Naive B cell (primary cell): ENCODE measurements at regions not wholly inside any gene's neighbourhood (a gene's known extent, or its start where the extent isn't known, plus 50 kb on each side); places are given as distances from the start of the nearest gene placed in this dataset.

Experiments used
- ATAC-seq, 2 donors: fragments of 150-1000 bp; cut with Tn5 transposase; 2 replicates each; pipeline ENCODE4 v1.10.0; 2021; ENCODE audit warnings: low read depth in 2 of 2, mild to moderate bottlenecking in 2 of 2, moderate library complexity in 2 of 2
- DNase-seq: peaks from one replicate; pipeline ENCODE4 v3.0.0; 2022
- H3K27ac Mint-ChIP-seq, 6 donors: one replicate each; pipeline ENCODE4 v1.8.0; 2020 to 2022; ENCODE audit warnings: mild to moderate bottlenecking in 6 of 6, mixed read lengths in 6 of 6, moderate library complexity in 5 of 6, inconsistent platforms in 2 of 6
- H3K27me3 Mint-ChIP-seq, 3 donors: one replicate each; pipeline ENCODE4 v1.8.0; 2021 to 2022; ENCODE audit warnings: mixed read lengths in 3 of 3, mild to moderate bottlenecking in 1 of 3
- H3K36me3 Mint-ChIP-seq, 2 donors: one replicate each; pipeline ENCODE4 v1.8.0; 2020 to 2022; ENCODE audit warnings: mixed read lengths in 2 of 2, inconsistent platforms in 1 of 2, mild to moderate bottlenecking in 1 of 2
- H3K4me1 Mint-ChIP-seq, 3 donors: one replicate each; pipeline ENCODE4 v1.8.0; 2020 to 2022; ENCODE audit warnings: mixed read lengths in 3 of 3, inconsistent platforms in 1 of 3, mild to moderate bottlenecking in 1 of 3, moderate library complexity in 1 of 3
- H3K4me3 Mint-ChIP-seq, 8 donors: one replicate each; pipeline ENCODE4 v1.8.0; 2020 to 2022; ENCODE audit warnings: mild to moderate bottlenecking in 8 of 8, mixed read lengths in 8 of 8, moderate library complexity in 8 of 8, inconsistent platforms in 2 of 8
- H3K9me3 Mint-ChIP-seq, 7 donors: one replicate each; pipeline ENCODE4 v1.8.0; 2020 to 2022; ENCODE audit warnings: mixed read lengths in 7 of 7, mild to moderate bottlenecking in 5 of 7, inconsistent platforms in 2 of 7, moderate library complexity in 1 of 7

GRCh38 chr5:82659115-82659514 is 381.0 kb upstream of the RPS23 start:
- ATAC-seq, result no peak
- no peak for DNase-seq
- H3K36me3 Mint-ChIP-seq, result no peaks in the 10 kb centered on the region
- H3K4me3 Mint-ChIP-seq, result no peak overlapping the region
- H3K27me3 Mint-ChIP-seq, result no peaks in the 10 kb centered on the region
- H3K4me1 Mint-ChIP-seq, result no peaks in the 10 kb centered on the region
- H3K27ac Mint-ChIP-seq, result no peak overlapping the region
- H3K9me3 Mint-ChIP-seq, result no peaks in the 10 kb centered on the region

- no peaks in the 10 kb centered on the region for H3K4me1 Mint-ChIP-seq
- no peaks in the 10 kb centered on the region for H3K9me3 Mint-ChIP-seq
- DNase-seq, result no peak
- no peak overlapping the region for H3K4me3 Mint-ChIP-seq
- ATAC-seq, result no peak
- H3K27ac Mint-ChIP-seq, result no peak overlapping the region
- H3K27me3 Mint-ChIP-seq, result no peaks in the 10 kb centered on the region
- no peaks in the 10 kb centered on the region for H3K36me3 Mint-ChIP-seq
Measured at GRCh38 chr5:82657033-82657699, 379.0 kb upstream of the RPS23 start.

- no peaks in the 10 kb centered on the region for H3K9me3 Mint-ChIP-seq
- ATAC-seq (no peak), DNase-seq (no peak)
- no peaks in the 10 kb centered on the region for H3K27me3 Mint-ChIP-seq
- no peak overlapping the region for H3K27ac Mint-ChIP-seq
- no peaks in the 10 kb centered on the region for H3K4me1 Mint-ChIP-seq
- no peaks in the 10 kb centered on the region for H3K36me3 Mint-ChIP-seq
- H3K4me3 Mint-ChIP-seq, result no peak overlapping the region
Measured at GRCh38 chr5:82656341-82656761, 378.2 kb upstream of the RPS23 start.

- no peaks in the 10 kb centered on the region for H3K36me3 Mint-ChIP-seq
- no peak for DNase-seq
- no peaks in the 10 kb centered on the region for H3K27me3 Mint-ChIP-seq
- no peaks in the 10 kb centered on the region for H3K9me3 Mint-ChIP-seq
- no peak overlapping the region for H3K27ac Mint-ChIP-seq
- ATAC-seq, result no peak
- H3K4me3 Mint-ChIP-seq, result no peak overlapping the region
- H3K4me1 Mint-ChIP-seq, result no peaks in the 10 kb centered on the region
Measured at GRCh38 chr5:82655078-82655477, 376.9 kb upstream of the RPS23 start.

GRCh38 chr5:82649943-82650342 is 371.8 kb upstream of the RPS23 start:
- Mint-ChIP-seq H3K36me3 (no peaks in the 10 kb centered on the region), H3K4me3 (no peak overlapping the region), H3K4me1 (no peaks in the 10 kb centered on the region), H3K27me3 (no peaks in the 10 kb centered on the region), H3K27ac (no peak overlapping the region), H3K9me3 (no peaks in the 10 kb centered on the region)
- DNase-seq (no peak), ATAC-seq (no peak)

GRCh38 chr5:82644766-82645165 is 366.6 kb upstream of the RPS23 start:
- Mint-ChIP-seq H3K27me3 (no peaks in the 10 kb centered on the region), H3K9me3 (no peaks in the 10 kb centered on the region), H3K4me3 (no peak overlapping the region), H3K27ac (no peak overlapping the region), H3K36me3 (no peaks in the 10 kb centered on the region), H3K4me1 (no peaks in the 10 kb centered on the region)
- DNase-seq (no peak), ATAC-seq (no peak)

GRCh38 chr5:82644229-82644628 is 366.1 kb upstream of the RPS23 start:
- no peaks in the 10 kb centered on the region for H3K27me3 Mint-ChIP-seq
- H3K36me3 Mint-ChIP-seq, result no peaks in the 10 kb centered on the region
- ATAC-seq, result no peak
- H3K4me1 Mint-ChIP-seq, result no peaks in the 10 kb centered on the region
- no peak overlapping the region for H3K27ac Mint-ChIP-seq
- no peak overlapping the region for H3K4me3 Mint-ChIP-seq
- no peaks in the 10 kb centered on the region for H3K9me3 Mint-ChIP-seq
- DNase-seq, result no peak

GRCh38 chr5:82642313-82642712 is 364.2 kb upstream of the RPS23 start:
- Mint-ChIP-seq H3K36me3 (no peaks in the 10 kb centered on the region), H3K27me3 (no peaks in the 10 kb centered on the region), H3K4me3 (no peak overlapping the region), H3K9me3 (no peaks in the 10 kb centered on the region), H3K27ac (no peak overlapping the region), H3K4me1 (no peaks in the 10 kb centered on the region)
- ATAC-seq (no peak), DNase-seq (no peak)

- Mint-ChIP-seq H3K27me3 (no peaks in the 10 kb centered on the region), H3K4me3 (no peak overlapping the region), H3K4me1 (no peaks in the 10 kb centered on the region), H3K9me3 (no peaks in the 10 kb centered on the region), H3K27ac (no peak overlapping the region), H3K36me3 (no peaks in the 10 kb centered on the region)
- ATAC-seq (no peak), DNase-seq (no peak)
Measured at GRCh38 chr5:82641331-82642003, 363.3 kb upstream of the RPS23 start.

GRCh38 chr5:82640916-82641315 is 362.8 kb upstream of the RPS23 start:
- H3K9me3 Mint-ChIP-seq, result no peaks in the 10 kb centered on the region
- no peaks in the 10 kb centered on the region for H3K4me1 Mint-ChIP-seq
- no peaks in the 10 kb centered on the region for H3K27me3 Mint-ChIP-seq
- no peaks in the 10 kb centered on the region for H3K36me3 Mint-ChIP-seq
- no peak overlapping the region for H3K27ac Mint-ChIP-seq
- ATAC-seq, result no peak
- no peak overlapping the region for H3K4me3 Mint-ChIP-seq
- no peak for DNase-seq

- Mint-ChIP-seq H3K4me1 (no peaks in the 10 kb centered on the region), H3K4me3 (no peak overlapping the region), H3K27ac (no peak overlapping the region), H3K36me3 (no peaks in the 10 kb centered on the region), H3K27me3 (no peaks in the 10 kb centered on the region), H3K9me3 (no peaks in the 10 kb centered on the region)
- DNase-seq (no peak), ATAC-seq (no peak)
Measured at GRCh38 chr5:82639393-82640144, 361.4 kb upstream of the RPS23 start.

GRCh38 chr5:82636591-82636990 is 358.4 kb upstream of the RPS23 start:
- no peak for DNase-seq
- no peak for ATAC-seq
- Mint-ChIP-seq H3K9me3 (no peaks in the 10 kb centered on the region), H3K27ac (no peak overlapping the region), H3K4me1 (no peaks in the 10 kb centered on the region), H3K36me3 (no peaks in the 10 kb centered on the region), H3K27me3 (no peaks in the 10 kb centered on the region), H3K4me3 (no peak overlapping the region)

GRCh38 chr5:82635561-82636288 is 357.6 kb upstream of the RPS23 start:
- Mint-ChIP-seq H3K4me3 (no peak overlapping the region), H3K27ac (no peak overlapping the region), H3K4me1 (no peaks in the 10 kb centered on the region), H3K9me3 (peaks cover 0 to 5% (median 0%) of the 10 kb centered on the region in 7 donors), H3K27me3 (no peaks in the 10 kb centered on the region), H3K36me3 (no peaks in the 10 kb centered on the region)
- no peak for DNase-seq
- ATAC-seq, result no peak
